Mucosa of gallbladder (tissue), 1 donor: ENCODE measurements at regions not wholly inside any gene's neighbourhood (a gene's known extent, or its start where the extent isn't known, plus 50 kb on each side); places are given as distances from the start of the nearest gene placed in this dataset.

Experiments
- DNase-seq: peaks from one replicate; pipeline ENCODE4 v3.0.0-alpha.2; 2020; ENCODE audit warnings: low spot score
- donor health status: DM: no; HTN: no; CAD: no.

DNA sequence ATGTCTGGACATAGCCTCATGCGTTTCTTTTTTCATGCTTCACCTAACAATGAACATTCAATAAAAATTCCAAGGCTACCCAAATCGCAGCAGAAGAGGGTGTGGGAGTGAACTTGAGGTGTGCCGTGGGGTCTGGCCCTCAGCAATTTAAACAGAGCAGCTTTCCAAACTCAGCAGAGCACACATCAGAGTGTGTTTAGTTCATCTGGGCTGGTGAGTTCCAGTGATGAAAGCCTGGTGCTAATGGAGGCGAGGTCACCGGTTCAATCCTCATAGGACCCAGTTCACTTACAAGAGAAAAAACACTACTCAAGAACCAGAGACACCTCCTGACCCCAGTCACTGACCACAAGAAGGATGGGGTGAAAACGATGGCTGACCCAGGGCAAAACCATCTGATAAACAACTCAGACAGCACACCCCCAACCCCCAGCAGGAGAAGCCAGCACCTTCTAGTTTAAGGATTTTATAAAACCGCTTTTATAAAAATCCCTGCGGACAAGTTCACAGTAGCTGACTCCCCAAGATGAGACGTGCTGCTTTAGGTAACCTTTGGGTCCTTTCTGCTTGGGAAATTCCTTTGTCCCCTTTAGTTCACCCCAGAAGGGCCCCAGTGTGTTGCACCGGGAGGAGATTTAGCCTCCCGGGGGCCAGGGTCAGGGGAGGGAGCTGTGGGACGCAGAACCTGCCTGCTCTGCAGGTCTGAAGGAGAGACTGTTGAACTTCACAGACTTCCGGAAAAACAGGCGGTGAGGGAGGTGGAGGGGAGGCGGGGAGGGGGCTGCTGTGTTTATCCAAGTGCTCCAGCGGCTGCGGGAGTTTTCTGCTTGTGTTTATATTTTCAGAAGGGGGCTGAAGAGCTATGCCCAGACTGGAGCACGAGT, 152.7 kb upstream of the SOX11 start:
- DNase-seq, result no peak

- no peak for DNase-seq
Measured at GRCh38 chr2:5540856-5541255, 151.3 kb upstream of the SOX11 start.

- DNase-seq, result no peak
Measured at GRCh38 chr2:5544205-5544786, 147.9 kb upstream of the SOX11 start.

DNA sequence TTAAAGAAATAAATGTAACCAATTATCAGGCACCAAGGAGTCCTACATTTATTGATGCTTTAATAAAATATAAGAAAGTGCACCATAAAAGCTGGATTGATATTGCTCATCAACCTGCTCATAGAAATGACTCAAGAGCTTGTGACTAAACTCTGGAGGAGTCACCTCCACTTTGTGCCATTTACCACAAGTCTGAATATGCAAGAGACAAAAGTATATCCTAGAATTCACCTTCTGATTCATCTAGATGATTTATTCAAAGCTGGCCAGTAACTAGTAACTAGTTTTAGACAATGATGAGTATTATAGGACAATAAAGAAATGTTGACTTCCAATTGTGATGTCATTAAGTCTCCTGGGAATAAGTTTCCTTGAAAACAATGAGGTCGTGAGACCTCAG, 146.0 kb upstream of the SOX11 start:
- no peak for DNase-seq

DNA sequence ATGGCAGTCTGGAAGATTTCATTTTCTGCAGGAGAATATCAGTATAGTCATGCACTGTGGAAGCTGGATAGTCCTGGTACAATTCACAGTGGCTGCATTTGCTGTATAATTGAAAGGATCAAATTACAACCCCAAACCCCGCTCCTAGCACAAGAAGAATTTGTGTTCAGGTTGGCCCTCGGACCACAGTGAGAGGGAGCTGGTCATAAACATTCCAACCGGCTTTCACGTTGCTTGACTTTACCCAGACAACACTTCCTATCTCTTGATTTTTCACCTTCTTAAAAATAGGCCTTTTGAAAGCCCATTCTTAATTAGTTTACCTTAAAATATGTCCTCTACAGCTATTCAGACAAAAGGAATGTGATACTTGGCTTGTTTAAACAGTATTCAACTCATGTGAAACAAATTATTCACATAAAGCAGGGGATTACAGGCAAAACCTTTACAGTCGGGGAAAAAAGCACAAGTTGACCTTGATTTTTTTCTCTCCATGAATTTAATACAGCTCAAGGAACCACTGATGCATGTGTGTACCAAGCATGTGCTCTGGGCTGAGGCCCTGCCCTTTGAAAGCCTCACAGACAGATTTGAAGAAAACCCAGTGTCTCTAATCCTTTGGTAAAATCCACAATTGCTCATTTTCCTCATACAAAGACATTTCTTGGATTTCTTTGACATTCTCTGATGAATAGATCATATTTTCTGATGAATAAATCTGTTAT, 143.0 kb upstream of the SOX11 start:
- DNase-seq, result no peak

- no peak for DNase-seq
Measured at GRCh38 chr2:5549771-5550170, 142.4 kb upstream of the SOX11 start.

- DNase-seq, result no peak
Measured at GRCh38 chr2:5555636-5556035, 136.5 kb upstream of the SOX11 start.

DNA sequence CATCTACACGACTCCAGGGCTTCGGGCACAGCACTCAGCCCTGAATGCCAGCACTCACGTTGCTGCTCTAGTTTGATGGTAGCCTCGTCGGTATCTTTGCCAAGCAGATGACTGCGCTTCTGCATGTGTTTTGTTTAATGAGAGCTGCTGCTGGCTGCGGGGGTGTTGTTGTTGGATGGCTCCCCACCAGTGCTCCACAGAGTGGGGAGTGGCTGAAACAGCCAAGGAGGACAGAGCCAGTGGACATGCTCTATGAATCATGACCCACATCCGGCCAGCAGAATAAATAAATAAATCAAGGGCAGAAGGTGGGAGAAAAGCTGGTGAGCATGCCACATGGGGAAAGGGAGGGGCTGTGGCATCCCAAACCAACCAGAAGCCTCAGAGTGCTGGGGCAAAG, 131.2 kb upstream of the SOX11 start:
- peak; percentile 47 for DNase-seq

GRCh38 chr2:5562426-5562825, 129.8 kb upstream of the SOX11 start:
- no peak for DNase-seq

DNA sequence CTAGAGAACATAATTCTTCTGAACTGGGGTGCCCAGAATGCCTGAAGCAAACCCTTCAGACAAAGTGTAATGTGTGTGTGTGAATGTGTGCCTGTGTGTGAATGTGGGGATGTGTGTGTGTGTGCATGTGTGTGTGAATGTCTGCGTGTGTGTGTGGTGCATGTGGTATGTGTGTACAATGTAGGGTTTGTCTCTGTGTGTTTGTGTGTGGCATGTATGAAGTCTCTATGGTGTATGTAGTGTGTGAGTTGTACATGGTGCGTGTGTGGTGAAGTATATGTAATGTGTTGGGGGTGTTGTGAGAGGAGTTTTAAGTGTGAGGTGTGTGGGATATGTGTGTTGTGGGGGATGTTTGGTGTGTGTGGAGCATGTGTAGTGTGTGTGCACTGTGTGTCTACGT, 129.3 kb upstream of the SOX11 start:
- DNase-seq, result no peak

GRCh38 chr2:5563411-5563810, 128.8 kb upstream of the SOX11 start:
- DNase-seq, result no peak

GRCh38 chr2:5569256-5569655, 122.9 kb upstream of the SOX11 start:
- DNase-seq, result no peak

GRCh38 chr2:5576015-5576414, 116.2 kb upstream of the SOX11 start:
- DNase-seq, result no peak

GRCh38 chr2:5587766-5588165, 104.4 kb upstream of the SOX11 start:
- no peak for DNase-seq

DNA sequence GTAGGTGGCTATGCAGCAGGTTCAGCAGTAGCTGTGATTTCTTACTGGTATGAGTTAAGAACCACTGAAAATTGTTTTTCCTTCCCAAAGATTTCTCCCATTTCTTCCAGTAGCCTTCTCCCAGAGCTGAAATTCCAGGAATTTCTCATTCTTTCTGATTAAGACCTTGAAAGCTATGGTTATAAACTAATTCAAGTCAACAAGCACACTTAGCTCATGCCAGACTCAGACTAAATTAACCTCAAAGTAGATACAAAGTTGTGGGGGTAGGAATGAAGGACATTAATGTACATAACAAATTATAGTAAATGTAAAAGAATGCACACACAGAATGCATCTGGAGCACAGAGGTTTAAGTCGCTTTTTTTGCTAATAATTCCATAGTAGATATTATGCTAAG, 103.6 kb upstream of the SOX11 start:
- no peak for DNase-seq

- no peak for DNase-seq
Measured at GRCh38 chr2:5589183-5589582, 103.0 kb upstream of the SOX11 start.

DNA sequence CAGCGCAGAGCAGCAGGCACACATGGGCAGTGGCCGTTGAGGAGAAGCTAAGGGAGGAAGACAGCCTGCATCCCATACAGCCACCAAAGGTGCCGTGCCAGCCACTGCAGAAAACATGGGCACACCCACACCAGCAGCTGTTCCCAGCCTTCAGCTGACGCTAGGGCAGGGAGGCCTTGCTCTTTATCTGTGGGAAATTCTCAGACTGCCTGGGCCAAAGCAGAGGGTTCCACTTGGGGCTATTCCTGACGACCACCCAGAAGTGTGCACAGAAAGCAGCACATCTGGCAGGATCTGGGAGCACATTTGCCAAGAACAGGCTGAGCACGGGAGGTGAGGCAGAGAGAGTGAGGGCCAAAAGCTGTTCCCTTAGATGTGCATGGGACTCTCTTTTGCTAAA, 101.3 kb upstream of the SOX11 start:
- DNase-seq, result no peak

DNA sequence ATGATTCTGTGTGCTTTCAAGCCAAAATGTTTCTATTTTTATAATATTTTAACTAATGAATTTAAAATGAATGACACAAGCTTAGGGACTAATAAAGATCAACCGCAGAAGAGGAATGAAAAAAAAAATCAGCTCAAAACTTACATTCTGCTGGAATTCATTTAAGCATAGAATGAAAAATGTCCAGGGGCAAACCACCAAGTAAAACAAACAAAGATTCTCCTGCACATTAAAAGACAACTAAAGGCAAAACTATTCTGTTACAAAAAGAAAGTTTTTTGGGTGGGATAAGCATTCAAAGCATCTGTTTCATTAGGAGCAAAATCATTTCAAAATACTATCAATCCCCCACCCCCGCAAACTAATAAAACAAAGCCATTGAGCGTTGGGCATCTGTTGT, 99.3 kb upstream of the SOX11 start:
- no peak for DNase-seq

GRCh38 chr2:5594249-5594695, 97.9 kb upstream of the SOX11 start:
- DNase-seq, result no peak

DNA sequence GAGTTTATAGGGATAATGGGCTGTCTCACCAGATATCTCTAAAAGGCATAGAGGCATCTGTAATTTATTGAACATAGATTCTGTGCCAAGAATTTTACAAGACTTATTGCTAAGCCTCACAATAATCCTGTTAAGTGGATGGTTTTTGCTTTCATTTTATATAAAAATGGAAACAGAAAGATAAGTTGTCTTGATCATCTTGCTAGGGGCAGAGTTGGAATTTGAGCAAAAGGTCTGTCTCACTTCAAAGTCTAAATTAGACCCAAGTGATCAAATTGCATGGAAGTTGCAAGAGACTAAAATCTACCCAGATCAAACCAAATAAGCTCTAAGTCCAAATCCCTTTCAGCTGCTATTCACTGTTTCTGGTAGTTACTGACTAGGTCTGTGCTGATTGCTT, 95.3 kb upstream of the SOX11 start:
- no peak for DNase-seq

GRCh38 chr2:5598156-5598555, 94.0 kb upstream of the SOX11 start:
- DNase-seq, result no peak

DNA sequence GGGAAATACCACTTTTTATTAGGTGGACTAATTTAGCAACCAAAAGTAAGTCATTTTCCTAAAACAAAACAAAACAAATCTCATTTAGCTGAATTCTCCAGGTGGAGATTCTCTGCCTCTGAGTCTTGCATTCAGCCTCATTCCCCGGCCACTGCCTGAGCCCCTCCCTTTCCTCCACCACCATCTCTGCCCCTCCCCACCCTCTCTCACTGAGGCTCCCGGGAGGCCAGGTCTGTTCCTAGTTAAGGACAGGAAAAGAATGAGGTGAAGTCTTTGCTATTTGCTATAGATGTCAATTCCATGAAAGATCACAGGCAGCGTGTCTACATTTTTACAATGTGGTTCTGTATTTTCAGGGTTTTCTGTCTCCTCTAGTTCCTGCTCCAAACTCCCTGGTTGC, 83.0 kb upstream of the SOX11 start:
- no peak for DNase-seq

DNA sequence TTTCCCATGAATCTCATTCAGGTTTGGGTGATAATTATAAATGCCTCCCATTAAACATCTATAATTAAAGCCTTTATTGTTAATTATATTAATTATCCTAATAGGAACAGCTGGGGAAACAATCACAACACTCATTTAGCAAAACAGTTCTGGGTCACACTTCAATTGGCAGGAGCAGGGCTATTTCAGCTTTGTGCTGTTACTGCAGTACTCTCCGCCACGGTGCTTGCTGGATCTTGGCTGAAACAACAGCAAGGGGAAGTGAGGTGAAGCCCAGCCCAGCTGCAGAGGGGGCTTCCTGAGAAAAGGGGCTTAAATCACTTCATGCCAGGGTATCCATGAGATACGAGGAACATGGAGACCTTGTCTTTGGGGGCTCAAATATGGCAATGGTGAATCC, 79.5 kb upstream of the SOX11 start:
- DNase-seq, result no peak
